Natural killer cell treated with Interleukin-12 subunit alpha and Interleukin-12 subunit beta and Interleukin-15 and Interleukin-18, amount 100 ng/mL, for 72 hours (primary cell): ENCODE measurements at regions not wholly inside any gene's neighbourhood (a gene's known extent, or its start where the extent isn't known, plus 50 kb on each side); places are given as distances from the start of the nearest gene placed in this dataset.

Experiments used
- ATAC-seq, 2 donors: fragments of 150-1000 bp; cut with Tn5 transposase in 1 of 2; sonication (Bioruptor Pico), chemical (Tn5 transposase) in 1 of 2; 2 replicates each; pipeline ENCODE4 v1.10.0; 2021
- DNase-seq: peaks from one replicate; pipeline ENCODE4 v3.0.0; 2022; ENCODE audit warnings: low spot score
- H3K27ac Mint-ChIP-seq, 2 donors: 1 replicate in 1 of 2; 2 replicates in 1 of 2; pipeline ENCODE4 v1.8.0; 2022; ENCODE audit warnings: mixed read lengths in 2 of 2, mild to moderate bottlenecking in 1 of 2, moderate library complexity in 1 of 2
- H3K27me3 Mint-ChIP-seq, 2 donors: 1 replicate in 1 of 2; 2 replicates in 1 of 2; pipeline ENCODE4 v1.8.0; 2022; ENCODE audit warnings: mixed read lengths in 2 of 2
- H3K36me3 Mint-ChIP-seq: one replicate; pipeline ENCODE4 v1.8.0; 2022; ENCODE audit warnings: mixed read lengths
- H3K4me1 Mint-ChIP-seq, 2 donors: 1 replicate in 1 of 2; 2 replicates in 1 of 2; pipeline ENCODE4 v1.8.0; 2022; ENCODE audit warnings: low read depth in 2 of 2, mixed read lengths in 2 of 2, mild to moderate bottlenecking in 1 of 2
- H3K4me3 Mint-ChIP-seq: one replicate; pipeline ENCODE4 v1.8.0; 2022; ENCODE audit warnings: mixed read lengths
- H3K9me3 Mint-ChIP-seq: 2 replicates; pipeline ENCODE4 v1.8.0; 2022; ENCODE audit warnings: mixed read lengths

DNA sequence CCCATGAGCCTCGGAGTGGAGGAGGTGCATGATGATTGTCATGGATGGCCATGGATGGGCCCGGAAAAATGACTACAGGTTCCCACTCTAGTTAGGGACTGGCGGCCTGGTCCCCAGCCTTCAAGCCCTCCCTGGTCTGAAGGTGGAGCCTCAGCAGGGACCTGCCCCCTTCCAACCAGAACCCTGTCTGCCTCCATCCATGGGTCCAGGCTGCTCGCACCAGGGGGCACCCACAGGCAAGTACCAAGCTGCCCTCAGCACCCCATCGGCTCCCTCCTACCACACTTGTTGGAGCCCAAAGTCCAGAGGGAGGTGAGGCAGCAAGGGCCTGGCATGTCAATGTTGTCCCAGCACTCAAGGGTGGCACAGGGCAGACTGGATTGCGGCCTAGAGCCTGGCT, 2468.6 kb downstream of the PCDH7 start:
- H3K9me3 Mint-ChIP-seq: peaks cover 8% of the 10 kb centered on the region
- no peaks in the 10 kb centered on the region for H3K36me3 Mint-ChIP-seq
- H3K27me3 Mint-ChIP-seq: no peaks in the 10 kb centered on the region
- no peak overlapping the region for H3K4me3 Mint-ChIP-seq
- no peaks in the 10 kb centered on the region for H3K4me1 Mint-ChIP-seq
- no peak overlapping the region for H3K27ac Mint-ChIP-seq
- DNase-seq (no peak), ATAC-seq (no peak)

GRCh38 chr4:33189169-33189568, 2469.0 kb downstream of the PCDH7 start:
- H3K27ac Mint-ChIP-seq: no peak overlapping the region

GRCh38 chr4:33193109-33193508, 2472.9 kb downstream of the PCDH7 start:
- ATAC-seq: no peak
- Mint-ChIP-seq H3K27ac (no peak overlapping the region), H3K4me1 (no peaks in the 10 kb centered on the region), H3K4me3 (no peak overlapping the region), H3K9me3 (peaks cover 12% of the 10 kb centered on the region), H3K27me3 (no peaks in the 10 kb centered on the region), H3K36me3 (peaks cover 4% of the 10 kb centered on the region)
- DNase-seq: no peak

More at GRCh38 chr4:33189169-33189568, 2469.0 kb downstream of the PCDH7 start:
- DNase-seq: no peak
- Mint-ChIP-seq H3K4me1 (no peaks in the 10 kb centered on the region), H3K27me3 (no peaks in the 10 kb centered on the region), H3K36me3 (no peaks in the 10 kb centered on the region), H3K4me3 (no peak overlapping the region), H3K9me3 (peaks cover 8% of the 10 kb centered on the region)
- peak in 1 of 2 donors; percentile 13 for ATAC-seq

DNA sequence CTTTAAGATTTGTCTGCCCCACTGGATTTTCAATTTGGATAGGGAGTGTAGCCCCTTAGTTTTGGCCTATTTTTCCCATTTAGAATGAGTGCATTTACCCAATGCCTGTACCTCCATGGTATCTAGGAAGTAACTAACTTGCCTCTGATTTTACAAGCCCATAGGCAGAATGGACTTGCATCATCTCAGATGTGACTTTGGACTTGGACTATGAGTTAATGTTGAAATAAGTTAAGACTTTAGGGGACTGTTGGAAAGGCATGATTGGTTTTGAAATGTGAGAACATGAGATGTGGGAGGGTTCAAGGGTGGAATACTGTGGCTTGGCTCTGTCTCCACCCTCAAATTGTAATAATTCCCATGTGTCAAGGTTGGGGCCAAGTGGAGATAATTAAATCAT, 2480.2 kb downstream of the PCDH7 start:
- ATAC-seq (no peak), DNase-seq (no peak)
- Mint-ChIP-seq H3K27me3 (no peaks in the 10 kb centered on the region), H3K4me3 (no peak overlapping the region), H3K36me3 (peaks cover 7% of the 10 kb centered on the region), H3K27ac (no peak overlapping the region), H3K4me1 (no peaks in the 10 kb centered on the region), H3K9me3 (peaks cover 26% of the 10 kb centered on the region)

DNA sequence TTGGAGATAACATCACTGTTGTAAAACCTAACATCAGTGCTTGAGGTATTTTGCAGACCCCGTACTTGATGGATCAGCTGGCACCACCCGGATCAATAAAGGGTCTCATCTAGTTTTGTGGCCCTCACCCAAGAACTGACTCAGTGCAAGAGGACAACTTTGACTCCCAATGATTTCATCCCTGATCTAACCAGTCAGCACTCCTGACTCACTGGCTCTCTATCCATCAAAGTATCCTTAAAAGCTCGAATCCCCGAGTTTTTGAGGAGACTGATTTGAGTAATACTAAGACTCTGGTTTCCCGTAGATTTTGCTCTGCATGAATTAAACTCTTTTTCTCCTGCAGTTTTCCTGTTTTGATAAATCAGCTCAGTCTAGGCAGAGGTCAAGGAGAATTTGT, 2498.1 kb downstream of the PCDH7 start:
- no peak overlapping the region for H3K27ac Mint-ChIP-seq
- H3K4me1 Mint-ChIP-seq: no peaks in the 10 kb centered on the region
- H3K4me3 Mint-ChIP-seq: no peak overlapping the region

GRCh38 chr4:33226133-33226532, 2506.0 kb downstream of the PCDH7 start:
- Mint-ChIP-seq H3K4me1 (no peaks in the 10 kb centered on the region), H3K27me3 (no peaks in the 10 kb centered on the region), H3K27ac (no peak overlapping the region), H3K36me3 (peaks cover 6% of the 10 kb centered on the region), H3K9me3 (peaks cover 3% of the 10 kb centered on the region), H3K4me3 (no peak overlapping the region)
- ATAC-seq (no peak), DNase-seq (no peak)

More for the DNA sequence above, 2498.1 kb downstream of the PCDH7 start:
- H3K9me3 Mint-ChIP-seq: peaks cover 4% of the 10 kb centered on the region
- ATAC-seq: no peak
- H3K36me3 Mint-ChIP-seq: no peaks in the 10 kb centered on the region
- H3K27me3 Mint-ChIP-seq: no peaks in the 10 kb centered on the region
- DNase-seq: no peak

DNA sequence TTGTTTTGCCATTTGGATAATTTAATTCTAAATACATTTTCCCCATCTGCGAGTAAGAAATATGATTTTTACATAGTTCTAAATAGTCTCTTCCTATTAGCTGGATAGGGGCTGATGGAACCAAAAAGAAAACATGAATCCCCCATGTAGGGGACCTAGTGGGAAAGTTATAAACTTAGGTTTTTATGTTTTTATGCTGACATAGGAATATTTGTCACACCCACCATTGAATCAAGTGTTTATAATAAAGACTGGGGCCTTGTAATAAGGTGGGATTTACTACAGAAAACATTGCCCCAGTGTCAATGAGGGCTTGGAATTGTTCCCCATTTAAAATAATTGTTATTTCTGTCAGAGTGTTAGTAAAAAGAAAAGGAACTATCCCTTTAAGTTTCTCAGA, 2506.6 kb downstream of the PCDH7 start:
- Mint-ChIP-seq H3K9me3 (peaks cover 3% of the 10 kb centered on the region), H3K4me3 (no peak overlapping the region), H3K36me3 (peaks cover 6% of the 10 kb centered on the region), H3K27me3 (no peaks in the 10 kb centered on the region), H3K27ac (no peak overlapping the region), H3K4me1 (no peaks in the 10 kb centered on the region)
- no peak for DNase-seq
- no peak for ATAC-seq

- H3K4me1 Mint-ChIP-seq: no peaks in the 10 kb centered on the region
- H3K27me3 Mint-ChIP-seq: no peaks in the 10 kb centered on the region
- H3K9me3 Mint-ChIP-seq: peaks cover 12% of the 10 kb centered on the region
- no peak overlapping the region for H3K27ac Mint-ChIP-seq
- H3K36me3 Mint-ChIP-seq: peaks cover 8% of the 10 kb centered on the region
- no peak for DNase-seq
- no peak overlapping the region for H3K4me3 Mint-ChIP-seq
- ATAC-seq: no peak
Measured at GRCh38 chr4:33255094-33255493, 2534.9 kb downstream of the PCDH7 start.

GRCh38 chr4:33255507-33255906, 2535.3 kb downstream of the PCDH7 start:
- no peaks in the 10 kb centered on the region for H3K27me3 Mint-ChIP-seq
- peaks cover 14% of the 10 kb centered on the region for H3K9me3 Mint-ChIP-seq
- no peak for ATAC-seq

DNA sequence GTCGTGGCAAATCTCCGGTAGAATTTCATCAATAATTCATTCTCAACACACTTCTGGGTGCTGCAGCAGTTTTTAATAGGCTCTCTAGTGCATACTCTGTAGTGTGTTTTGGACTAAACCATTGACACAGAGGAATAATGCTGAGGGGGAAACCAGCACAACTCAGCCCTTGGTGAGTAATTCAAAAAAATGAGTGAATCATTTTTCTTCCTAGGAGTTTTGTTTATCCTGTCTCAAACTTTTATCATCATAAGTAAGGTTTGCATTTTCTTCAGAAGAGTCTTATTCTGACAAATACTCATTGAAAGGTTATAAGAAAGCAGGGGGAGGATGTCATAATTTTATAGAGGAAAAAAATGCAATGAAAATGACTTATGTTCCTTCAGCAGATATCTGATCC, 2542.7 kb downstream of the PCDH7 start:
- no peak for DNase-seq
- Mint-ChIP-seq H3K9me3 (peaks cover 18% of the 10 kb centered on the region), H3K4me1 (no peaks in the 10 kb centered on the region), H3K27ac (no peak overlapping the region), H3K36me3 (no peaks in the 10 kb centered on the region), H3K27me3 (no peaks in the 10 kb centered on the region), H3K4me3 (no peak overlapping the region)
- no peak for ATAC-seq

More at GRCh38 chr4:33255507-33255906, 2535.3 kb downstream of the PCDH7 start:
- no peak for DNase-seq
- peaks cover 8% of the 10 kb centered on the region for H3K36me3 Mint-ChIP-seq
- no peak overlapping the region for H3K4me3 Mint-ChIP-seq
- H3K4me1 Mint-ChIP-seq: no peaks in the 10 kb centered on the region
- H3K27ac Mint-ChIP-seq: no peak overlapping the region

- no peaks in the 10 kb centered on the region for H3K36me3 Mint-ChIP-seq
- no peaks in the 10 kb centered on the region for H3K27me3 Mint-ChIP-seq
- no peak overlapping the region for H3K27ac Mint-ChIP-seq
- ATAC-seq (no peak), DNase-seq (no peak)
- no peaks in the 10 kb centered on the region for H3K4me1 Mint-ChIP-seq
- H3K9me3 Mint-ChIP-seq: peaks cover 6% of the 10 kb centered on the region
- no peak overlapping the region for H3K4me3 Mint-ChIP-seq
Measured at GRCh38 chr4:33268776-33269175, 2548.6 kb downstream of the PCDH7 start.

- H3K4me1 Mint-ChIP-seq: no peaks in the 10 kb centered on the region
- H3K27me3 Mint-ChIP-seq: no peaks in the 10 kb centered on the region
- ATAC-seq (no peak), DNase-seq (no peak)
- no peak overlapping the region for H3K4me3 Mint-ChIP-seq
- H3K27ac Mint-ChIP-seq: no peak overlapping the region
- no peaks in the 10 kb centered on the region for H3K36me3 Mint-ChIP-seq
- H3K9me3 Mint-ChIP-seq: peaks cover 3% of the 10 kb centered on the region
Measured at GRCh38 chr4:33270403-33270802, 2550.2 kb downstream of the PCDH7 start.

GRCh38 chr4:33272722-33273121, 2552.6 kb downstream of the PCDH7 start:
- no peak for ATAC-seq
- Mint-ChIP-seq H3K9me3 (peaks cover 6% of the 10 kb centered on the region), H3K27me3 (no peaks in the 10 kb centered on the region), H3K36me3 (no peaks in the 10 kb centered on the region), H3K4me3 (no peak overlapping the region), H3K4me1 (no peaks in the 10 kb centered on the region), H3K27ac (no peak overlapping the region)
- DNase-seq: no peak

GRCh38 chr4:33283818-33284217, 2563.6 kb downstream of the PCDH7 start:
- no peaks in the 10 kb centered on the region for H3K27me3 Mint-ChIP-seq
- no peaks in the 10 kb centered on the region for H3K4me1 Mint-ChIP-seq
- DNase-seq (no peak), ATAC-seq (no peak)
- no peak overlapping the region for H3K27ac Mint-ChIP-seq
- no peak overlapping the region for H3K4me3 Mint-ChIP-seq
- peaks cover 18% of the 10 kb centered on the region for H3K9me3 Mint-ChIP-seq
- H3K36me3 Mint-ChIP-seq: peaks cover 15% of the 10 kb centered on the region

DNA sequence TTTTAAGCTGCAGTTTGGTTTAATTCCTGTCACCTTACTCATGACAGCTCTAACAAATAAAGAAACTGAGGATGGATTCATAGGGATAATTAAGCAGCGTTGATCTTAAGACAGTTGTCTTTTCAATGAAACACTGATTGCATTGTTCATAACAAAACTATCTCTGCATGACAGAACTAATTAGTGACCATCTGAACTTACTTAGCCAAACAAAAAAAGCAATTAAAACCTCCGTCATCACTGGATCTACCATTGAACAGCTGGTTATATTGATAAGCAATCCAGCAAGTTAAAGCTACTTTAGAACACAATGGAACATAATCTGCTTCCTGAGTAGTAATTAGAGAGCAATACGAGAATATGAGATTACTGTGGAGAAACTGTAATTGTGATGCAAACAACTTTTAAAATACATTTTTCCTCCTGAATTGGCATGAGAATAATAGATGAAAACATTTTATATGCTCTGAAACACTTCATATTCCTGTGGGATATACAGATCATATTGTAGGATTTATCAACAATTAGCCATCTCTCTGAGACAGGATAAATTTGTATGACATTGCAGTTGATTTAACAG, 2576.8 kb downstream of the PCDH7 start:
- ATAC-seq: no peak
- peaks cover 11% of the 10 kb centered on the region for H3K9me3 Mint-ChIP-seq
- no peak overlapping the region for H3K27ac Mint-ChIP-seq

More for the DNA sequence above, 2576.8 kb downstream of the PCDH7 start:
- Mint-ChIP-seq H3K36me3 (peaks cover 4% of the 10 kb centered on the region), H3K4me1 (no peaks in the 10 kb centered on the region), H3K27me3 (no peaks in the 10 kb centered on the region), H3K4me3 (no peak overlapping the region)
- DNase-seq: no peak
